NCI-H2227 (cell line): ENCODE measurements at regions not wholly inside any gene's neighbourhood (a gene's known extent, or its start where the extent isn't known, plus 50 kb on each side); places are given as distances from the start of the nearest gene placed in this dataset.

Experiments
- DNase-seq: peaks from one replicate; lab custom pipeline; 2025; ENCODE audit not compliant: unreplicated experiment; lab: John Stamatoyannopoulos, UW

- DNase-seq = no peak
These were observed 62.0 kb downstream of the CNGA2 start for GRCh38 chrX:151796576-151796975.

DNA sequence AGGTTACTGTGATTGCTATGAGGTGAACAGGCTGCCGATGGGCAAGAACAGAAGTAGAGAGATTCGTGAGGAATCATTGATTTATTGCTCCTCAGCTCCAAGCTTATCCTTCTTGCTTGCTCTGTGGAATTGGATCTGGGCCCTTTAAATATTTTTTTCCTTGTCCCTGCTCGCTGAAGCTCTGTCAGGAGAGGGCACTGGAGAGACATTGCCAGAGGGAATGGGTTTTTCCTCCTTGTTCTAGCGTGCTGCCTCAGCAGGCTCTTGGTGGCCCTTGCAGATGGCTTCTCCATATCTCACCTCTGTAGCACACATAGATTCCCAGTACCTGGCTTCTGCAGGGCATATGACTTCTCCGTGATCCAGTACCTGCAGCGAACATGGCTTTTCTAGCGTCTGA is 67.4 kb downstream of the CNGA2 start:
- DNase-seq = no peak

DNA sequence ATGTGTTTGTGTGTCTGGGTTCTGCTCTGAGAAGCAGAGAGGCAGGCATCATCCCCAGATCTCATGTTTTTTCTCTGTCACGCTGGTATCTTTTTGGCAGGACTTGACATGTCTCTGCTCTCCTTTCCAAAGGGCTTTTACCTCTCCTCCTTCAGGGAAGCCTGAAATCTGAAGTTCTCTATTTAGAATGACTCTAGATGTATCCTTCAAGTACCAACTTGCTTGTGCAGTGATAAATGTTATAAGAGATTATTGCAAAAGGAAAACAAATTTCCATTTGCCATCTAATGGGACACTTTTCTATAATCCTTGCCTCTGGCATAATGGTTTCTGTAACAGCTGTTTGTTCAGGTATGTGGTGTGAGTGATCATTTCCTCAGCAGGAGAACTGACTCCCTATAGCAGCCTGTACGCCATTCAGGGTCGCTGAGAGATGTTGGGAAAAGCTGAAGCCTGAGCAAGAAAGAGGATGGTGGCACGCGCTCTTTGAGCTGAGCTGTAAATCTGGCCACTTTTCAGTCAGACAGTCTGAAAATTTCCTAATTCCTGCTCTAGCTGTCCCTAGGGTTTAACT is 72.5 kb downstream of the CNGA2 start:
- no peak for DNase-seq

DNA sequence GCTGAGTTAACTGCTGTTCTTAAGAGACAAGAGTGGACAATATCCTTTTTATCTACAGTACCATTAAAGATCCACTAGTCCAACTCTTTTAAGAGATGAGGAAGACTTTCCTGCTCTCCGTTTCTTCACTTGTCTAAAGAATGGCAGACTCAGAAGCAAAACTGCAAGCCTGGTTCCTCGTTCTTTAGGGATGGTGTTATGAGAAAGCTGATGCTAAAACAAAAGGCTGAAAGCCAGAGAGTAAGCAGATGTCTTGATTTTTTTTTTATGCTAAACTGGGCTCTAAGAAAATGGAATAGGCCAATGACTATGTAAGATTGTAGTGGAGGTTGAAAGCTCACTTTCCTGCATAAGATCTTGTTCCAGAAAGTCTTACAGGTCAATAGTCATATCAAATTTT is 78.1 kb downstream of the CNGA2 start:
- no peak for DNase-seq

DNA sequence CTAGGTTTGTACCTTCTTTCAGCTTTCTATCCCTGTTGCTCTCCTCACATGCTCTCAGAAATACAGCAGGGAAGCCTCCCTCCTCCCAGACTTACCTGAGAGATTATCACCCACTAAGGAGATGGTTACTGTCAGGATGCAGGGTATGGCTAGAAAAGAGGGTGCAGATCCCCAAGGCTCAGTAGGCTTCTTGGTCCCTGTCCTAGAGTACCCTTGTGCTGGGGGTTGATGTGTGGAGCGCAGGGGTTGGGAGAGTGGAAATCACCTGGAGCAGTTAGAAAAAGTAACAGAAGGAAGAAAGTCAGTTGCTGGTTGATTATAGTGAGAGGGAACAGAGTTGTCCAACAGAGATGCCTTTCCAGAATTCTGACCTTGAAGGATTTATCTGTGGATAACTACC is 80.2 kb downstream of the CNGA2 start:
- no peak for DNase-seq

- no peak for DNase-seq
These were observed 80.9 kb downstream of the CNGA2 start for GRCh38 chrX:151815398-151815797.

- no peak for DNase-seq
These were observed 82.4 kb downstream of the CNGA2 start for GRCh38 chrX:151816934-151817333.

DNA sequence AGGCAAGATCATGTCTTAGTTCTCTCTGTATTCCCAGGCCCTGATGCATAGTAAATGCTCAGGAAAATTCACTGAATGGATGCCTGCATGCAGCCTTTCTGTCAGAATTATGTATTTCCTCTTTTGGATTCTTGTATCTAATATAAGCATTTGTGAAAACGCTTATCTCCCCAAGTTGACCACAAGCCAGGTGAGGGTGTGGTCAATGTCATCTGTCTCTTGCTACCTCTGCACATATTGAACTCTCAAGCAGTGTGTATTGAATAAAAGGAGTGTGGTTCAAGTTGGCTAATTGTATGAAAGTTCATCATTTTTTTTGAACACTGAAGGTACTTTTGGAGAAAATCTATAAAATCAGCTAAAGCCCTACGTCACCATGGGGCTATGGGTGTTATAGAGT is 84.3 kb downstream of the CNGA2 start:
- DNase-seq = no peak

DNA sequence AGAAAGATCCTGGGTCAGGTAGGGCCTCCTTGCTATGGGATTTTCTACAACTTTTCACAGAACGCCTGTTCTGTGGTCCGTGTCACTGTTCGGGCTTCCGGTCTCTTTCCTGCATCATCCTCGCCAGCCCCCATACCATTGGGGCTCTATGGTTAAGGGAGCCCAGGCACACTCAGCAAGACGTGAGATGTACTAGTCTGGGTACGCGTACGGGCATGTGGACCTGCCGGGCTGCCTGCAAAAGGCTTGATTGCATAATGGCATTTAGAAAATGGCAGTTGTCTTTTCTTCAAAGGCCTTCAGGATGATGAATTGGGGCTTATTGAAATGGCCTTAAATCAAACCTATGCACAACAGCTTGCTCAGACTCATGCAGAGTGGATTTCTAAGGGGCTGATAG is 86.7 kb downstream of the CNGA2 start:
- DNase-seq = no peak

DNA sequence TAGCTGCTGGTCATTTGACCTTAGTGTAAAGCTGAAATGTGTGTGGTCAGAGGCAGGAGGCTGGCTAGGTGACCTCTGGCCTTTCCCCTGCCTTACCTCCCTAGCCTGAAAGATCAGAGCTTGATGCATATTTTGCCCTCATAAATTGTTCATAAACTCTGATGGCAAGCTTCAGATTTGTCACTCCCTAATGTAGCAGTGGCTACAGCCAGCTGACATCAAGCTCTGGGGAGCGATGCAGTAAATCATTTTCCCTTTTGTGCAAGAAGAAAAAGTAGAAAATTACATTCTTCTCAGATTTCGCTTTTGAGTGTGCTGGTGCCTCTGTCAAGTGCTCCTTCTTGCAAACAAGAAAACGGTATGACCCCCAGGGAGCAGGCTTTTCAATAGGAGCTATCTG is 87.7 kb upstream of the MAGEA4 start:
- DNase-seq = peak; percentile 41

DNA sequence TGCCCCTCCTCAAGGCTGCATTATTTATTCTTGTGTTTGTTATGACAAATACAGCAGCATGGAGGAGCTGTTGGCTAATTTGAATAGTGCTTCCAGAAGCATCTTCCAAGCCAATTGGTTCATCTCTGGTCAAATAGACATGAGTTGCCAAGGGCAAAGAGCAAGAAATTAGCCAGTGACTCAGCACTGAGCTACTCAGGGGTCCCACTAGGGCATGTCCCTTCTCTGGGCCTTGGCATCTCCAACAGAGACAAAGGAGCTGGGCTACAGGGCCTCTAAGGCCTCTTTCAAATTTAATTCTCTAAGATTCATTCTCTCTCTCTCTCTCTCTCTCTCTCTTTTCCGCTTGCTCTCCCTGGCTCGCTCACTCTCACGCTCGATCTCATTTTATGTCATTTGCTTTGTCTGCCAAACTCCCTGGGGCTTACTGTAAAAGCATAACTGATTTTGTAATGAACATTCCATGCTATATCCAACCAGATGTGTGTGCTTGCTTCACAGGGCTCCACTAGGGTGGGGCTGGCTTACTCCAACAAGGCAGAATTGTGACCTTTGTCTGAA is 86.7 kb upstream of the MAGEA4 start:
- no peak for DNase-seq

DNA sequence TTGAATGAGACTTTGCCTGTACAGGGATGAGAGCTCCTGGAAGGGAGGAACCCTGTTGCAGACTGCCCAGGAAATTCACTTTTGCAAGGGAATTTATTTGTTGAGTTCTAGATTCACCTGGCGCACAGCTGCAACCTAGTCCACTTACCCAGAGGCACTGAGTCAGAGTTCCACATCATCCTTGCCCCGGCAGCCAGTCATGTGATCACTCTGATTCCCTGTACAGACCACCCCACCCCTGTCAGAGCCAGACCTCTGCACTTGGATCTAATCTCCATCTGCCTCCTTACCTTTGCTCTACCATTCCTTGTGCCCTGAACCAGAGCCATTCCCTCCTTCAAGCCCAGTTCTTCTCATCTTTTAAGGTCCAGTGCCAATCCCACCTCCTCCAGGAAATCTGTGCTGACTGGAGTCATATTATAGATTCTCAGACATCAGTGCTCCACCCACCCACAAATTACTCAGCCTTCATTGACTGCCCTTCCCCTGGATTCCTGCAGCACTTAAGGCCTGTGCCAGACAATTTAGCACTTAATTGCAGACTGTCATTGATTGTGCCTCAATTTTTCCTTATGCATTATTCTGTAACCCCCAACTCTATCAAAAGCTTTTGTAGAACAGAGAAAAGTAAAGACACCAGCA is 84.1 kb upstream of the MAGEA4 start:
- DNase-seq = no peak

DNA sequence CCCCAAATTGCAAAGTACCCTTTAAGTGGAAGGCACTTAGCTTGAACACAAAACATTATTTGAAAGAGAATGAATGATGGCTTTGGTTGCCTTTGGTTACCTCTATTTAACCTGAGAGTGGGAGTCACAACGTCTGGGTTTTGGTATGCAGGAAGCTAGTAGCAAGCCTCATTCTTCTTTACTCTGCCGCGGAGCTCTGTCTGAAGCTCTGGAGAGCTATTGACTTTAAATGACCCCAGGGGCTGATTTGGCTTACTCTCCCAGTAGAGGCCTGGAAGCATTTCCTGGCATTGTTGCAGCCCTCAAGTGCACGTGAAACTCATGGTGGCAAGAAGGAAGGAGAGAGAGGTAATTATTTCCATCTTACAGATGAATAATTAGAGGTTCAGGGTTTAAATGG is 81.8 kb upstream of the MAGEA4 start:
- peak; percentile 46 for DNase-seq

GRCh38 chrX:151852294-151852693 is 60.4 kb upstream of the MAGEA4 start:
- DNase-seq = no peak

DNA sequence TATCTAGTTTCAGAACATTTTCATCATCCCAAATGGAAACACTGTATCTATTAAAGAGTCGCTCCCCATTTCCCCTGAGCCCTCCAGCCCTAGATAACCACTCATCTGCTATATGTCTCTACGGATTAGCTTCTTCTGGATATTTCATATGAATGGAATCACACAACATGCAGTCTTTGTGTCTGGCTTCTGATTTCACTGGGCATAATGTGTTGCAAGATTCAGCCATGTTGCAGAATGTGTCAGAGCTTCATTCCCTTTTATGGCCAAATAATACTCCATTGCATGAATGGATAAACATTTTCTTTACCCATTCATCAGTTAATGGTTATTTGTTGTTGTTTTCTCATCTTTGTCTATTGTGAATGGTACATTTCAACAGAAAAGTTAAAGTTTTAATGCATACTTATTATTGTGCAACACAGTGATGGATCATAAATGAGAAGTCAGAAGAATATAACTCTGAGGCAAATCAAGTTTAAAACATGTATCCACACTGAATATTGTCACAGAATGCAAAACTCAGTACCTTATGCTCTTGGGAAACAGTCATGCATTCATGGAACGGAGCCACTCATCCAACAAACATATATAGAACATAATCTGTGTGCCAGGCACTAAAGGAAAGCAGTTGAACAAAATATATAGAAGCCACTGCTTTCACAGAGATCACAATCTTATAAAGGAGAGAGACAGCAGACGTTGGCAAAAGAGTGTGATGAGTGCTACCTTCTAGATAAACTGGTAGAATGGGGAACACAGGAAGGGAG is 57.8 kb upstream of the MAGEA4 start:
- DNase-seq = no peak

GRCh38 chrX:151859481-151859880 is 53.2 kb upstream of the MAGEA4 start:
- DNase-seq = no peak

- DNase-seq = no peak
These were observed 51.9 kb upstream of the MAGEA4 start for GRCh38 chrX:151860827-151861226.
